Thoracic aorta (tissue), 2 donors: ENCODE measurements at regions not wholly inside any gene's neighbourhood (a gene's known extent, or its start where the extent isn't known, plus 50 kb on each side); places are given as distances from the start of the nearest gene placed in this dataset.

Experiments
- ATAC-seq: fragments of 150-250 bp; one replicate; pipeline ENCODE4 v1.8.0; 2017; ENCODE audit warnings: low read depth; ENCODE audit not compliant: insufficient number of reproducible peaks, low FRiP score
- DNase-seq: peaks from one replicate; pipeline ENCODE4 v3.0.0-alpha.2; 2020; ENCODE audit warnings: low spot score
- H3K27ac ChIP-seq, 2 donors: fragments of 200-600 bp; sonication (generic); 1 replicate in 1 of 2; 2 replicates in 1 of 2; pipeline ENCODE4 v1.5.1; 2016; ENCODE audit warnings: mild to moderate bottlenecking in 2 of 2, moderate library complexity in 2 of 2
- H3K27me3 ChIP-seq: fragments of 200-600 bp; sonication (generic); replicated peaks from 2 replicates; pipeline ENCODE4 v1.6.0; 2016; ENCODE audit warnings: mild to moderate bottlenecking; ENCODE audit not compliant: insufficient read depth
- H3K36me3 ChIP-seq: fragments of 200-600 bp; sonication (generic); one replicate; pipeline ENCODE4 v1.5.1; 2016
- H3K4me1 ChIP-seq, 2 donors: fragments of 200-600 bp; sonication (generic); 1 replicate in 1 of 2; 2 replicates in 1 of 2; pipeline versions ENCODE4 v1.5.1 to v1.6.0; 2016; ENCODE audit warnings: low read depth in 2 of 2, mild to moderate bottlenecking in 1 of 2; ENCODE audit not compliant: control insufficient read depth in 1 of 2
- H3K4me3 ChIP-seq: fragments of 200-600 bp; sonication (generic); 2 replicates; pipeline ENCODE4 v1.5.1; 2016; ENCODE audit warnings: mild to moderate bottlenecking
- H3K9me3 ChIP-seq: fragments of 200-600 bp; sonication (generic); 2 replicates; pipeline ENCODE4 v1.5.1; 2016
- TF ChIP-seq, protein P1 (sequence below): fragments of 200-600 bp; sonication (generic); IDR thresholded peaks from one replicate; pipeline ENCODE4 v1.5.1; 2019; ENCODE audit warnings: antibody characterized with exemption

DNA sequence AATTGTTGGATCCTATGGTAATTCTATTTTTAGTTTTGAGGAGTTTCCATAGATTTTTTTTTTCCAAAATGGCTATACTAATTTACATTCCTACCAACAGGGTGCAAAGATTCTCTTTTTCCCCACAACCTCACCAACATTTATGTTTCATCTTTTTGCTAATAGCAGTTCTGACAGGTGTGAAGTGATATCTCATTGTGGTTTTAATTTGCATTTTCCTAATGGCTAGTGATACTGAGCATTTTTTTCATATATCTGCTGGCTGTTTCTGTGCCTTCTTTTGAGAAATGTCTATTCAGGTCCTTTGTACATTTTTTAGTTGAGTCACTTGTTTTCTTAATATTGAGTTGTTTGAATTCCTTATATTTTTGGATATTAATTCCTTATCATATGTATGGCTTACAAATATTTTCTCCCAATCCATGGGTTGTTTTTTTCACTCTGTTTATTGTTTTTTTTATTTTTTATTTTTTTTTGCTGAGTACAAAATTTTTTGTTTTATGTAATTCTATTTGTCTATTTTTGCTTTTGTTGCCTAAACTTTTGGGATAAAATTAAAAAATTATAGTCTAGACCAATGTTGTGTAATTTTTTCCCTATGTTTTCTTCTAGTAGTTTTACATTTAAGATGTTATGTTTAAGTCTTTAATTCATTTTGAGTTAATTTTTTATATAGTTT, 205.9 kb upstream of the ADCY1 start:
- H3K4me3 ChIP-seq: no peak overlapping the region
- no peak overlapping the region for H3K27ac ChIP-seq
- H3K9me3 ChIP-seq: no peaks in the 10 kb centered on the region
- no peaks in the 10 kb centered on the region for H3K4me1 ChIP-seq
- ATAC-seq (no peak), DNase-seq (no peak)
- TF ChIP-seq, protein P1, sequence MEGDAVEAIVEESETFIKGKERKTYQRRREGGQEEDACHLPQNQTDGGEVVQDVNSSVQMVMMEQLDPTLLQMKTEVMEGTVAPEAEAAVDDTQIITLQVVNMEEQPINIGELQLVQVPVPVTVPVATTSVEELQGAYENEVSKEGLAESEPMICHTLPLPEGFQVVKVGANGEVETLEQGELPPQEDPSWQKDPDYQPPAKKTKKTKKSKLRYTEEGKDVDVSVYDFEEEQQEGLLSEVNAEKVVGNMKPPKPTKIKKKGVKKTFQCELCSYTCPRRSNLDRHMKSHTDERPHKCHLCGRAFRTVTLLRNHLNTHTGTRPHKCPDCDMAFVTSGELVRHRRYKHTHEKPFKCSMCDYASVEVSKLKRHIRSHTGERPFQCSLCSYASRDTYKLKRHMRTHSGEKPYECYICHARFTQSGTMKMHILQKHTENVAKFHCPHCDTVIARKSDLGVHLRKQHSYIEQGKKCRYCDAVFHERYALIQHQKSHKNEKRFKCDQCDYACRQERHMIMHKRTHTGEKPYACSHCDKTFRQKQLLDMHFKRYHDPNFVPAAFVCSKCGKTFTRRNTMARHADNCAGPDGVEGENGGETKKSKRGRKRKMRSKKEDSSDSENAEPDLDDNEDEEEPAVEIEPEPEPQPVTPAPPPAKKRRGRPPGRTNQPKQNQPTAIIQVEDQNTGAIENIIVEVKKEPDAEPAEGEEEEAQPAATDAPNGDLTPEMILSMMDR: no peak
- H3K27me3 ChIP-seq: no peaks in the 10 kb centered on the region
- no peaks in the 10 kb centered on the region for H3K36me3 ChIP-seq

DNA sequence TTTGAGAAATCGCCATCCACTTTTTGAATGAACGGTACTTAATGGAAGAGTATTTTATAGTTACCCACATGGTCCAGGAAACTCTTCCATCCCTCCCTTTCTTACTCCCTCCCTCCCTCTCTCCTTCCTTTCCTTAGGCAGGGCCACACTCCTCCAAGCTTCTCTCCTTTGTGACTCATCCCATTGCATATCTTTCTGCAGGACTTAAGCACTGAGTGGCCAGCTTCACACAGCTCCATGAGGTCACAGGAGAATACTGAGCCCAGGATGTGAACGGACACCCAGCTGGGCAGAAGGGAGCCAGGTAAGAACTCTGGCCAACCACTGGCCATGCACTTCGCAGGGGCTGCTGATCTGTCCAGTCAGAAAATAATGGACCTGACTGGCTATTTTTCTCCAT, 189.7 kb upstream of the ADCY1 start:
- no peak overlapping the region for H3K27ac ChIP-seq
- H3K36me3 ChIP-seq: no peaks in the 10 kb centered on the region
- no peaks in the 10 kb centered on the region for H3K9me3 ChIP-seq
- ATAC-seq (no peak), DNase-seq (no peak)
- H3K4me3 ChIP-seq: no peak overlapping the region
- TF ChIP-seq, protein P1: no peak
- H3K4me1 ChIP-seq: no peaks in the 10 kb centered on the region
- no peaks in the 10 kb centered on the region for H3K27me3 ChIP-seq

DNA sequence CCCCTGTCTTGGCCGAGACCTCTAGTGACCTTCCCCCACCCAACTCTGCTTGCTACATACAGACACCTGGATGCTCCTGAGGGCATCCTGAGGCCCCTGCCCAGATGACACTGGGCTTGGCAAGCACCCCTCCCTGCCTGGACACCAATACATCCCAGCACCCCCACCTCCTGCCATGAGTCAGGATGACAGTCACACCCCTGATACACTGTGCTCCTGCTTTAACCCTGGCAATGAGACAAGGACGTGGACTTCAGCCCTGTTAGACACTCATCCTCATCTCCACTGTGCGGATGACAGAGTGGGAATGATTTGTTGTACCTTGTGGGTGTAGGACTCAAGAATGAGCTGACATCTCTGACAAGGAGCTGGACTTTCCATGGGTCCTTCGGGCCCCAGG, 186.3 kb upstream of the ADCY1 start:
- no peak for DNase-seq
- TF ChIP-seq, protein P1: no peak
- Histone ChIP-seq H3K4me3 (no peak overlapping the region), H3K9me3 (no peaks in the 10 kb centered on the region), H3K27me3 (no peaks in the 10 kb centered on the region), H3K27ac (no peak overlapping the region), H3K4me1 (no peaks in the 10 kb centered on the region), H3K36me3 (no peaks in the 10 kb centered on the region)
- no peak for ATAC-seq

DNA sequence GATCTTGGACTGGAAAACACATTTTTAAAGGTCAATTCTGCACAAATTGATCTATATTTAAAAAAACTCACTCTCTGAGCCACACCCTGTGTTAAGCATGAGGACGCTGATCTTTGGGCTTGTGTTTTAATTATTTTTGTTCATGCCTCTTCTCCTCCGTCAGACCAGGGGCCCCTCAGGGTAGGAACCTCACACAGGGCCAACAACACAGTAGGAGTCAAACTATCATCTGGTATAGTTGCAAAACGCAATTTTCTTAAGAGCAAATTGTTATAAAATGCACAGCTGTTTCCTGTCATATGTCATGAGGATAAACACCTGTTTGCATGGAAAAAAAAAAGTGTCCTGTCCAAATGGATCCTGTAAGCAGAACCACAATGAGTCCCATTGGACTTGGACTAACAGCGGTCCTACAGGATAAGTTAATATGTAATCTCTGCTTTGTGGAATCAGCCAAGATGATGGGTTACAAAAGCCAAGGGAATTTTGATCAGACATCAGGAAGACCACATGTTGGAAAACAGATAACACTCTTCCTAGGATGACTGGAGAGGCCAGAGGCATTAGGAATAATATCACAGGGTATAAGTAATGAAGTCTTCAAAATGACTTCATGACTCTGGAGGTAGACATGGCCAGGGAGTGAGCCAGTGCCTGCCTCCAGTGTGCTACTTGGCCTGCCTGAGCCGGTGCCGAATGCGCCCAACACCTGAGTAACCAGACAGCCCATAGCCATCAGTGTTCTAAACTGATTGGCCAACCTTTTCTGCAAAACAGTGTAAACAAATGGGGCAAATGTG, 184.9 kb upstream of the ADCY1 start:
- TF ChIP-seq, protein P1: no peak
- H3K4me1 ChIP-seq: no peaks in the 10 kb centered on the region
- H3K9me3 ChIP-seq: no peaks in the 10 kb centered on the region
- no peaks in the 10 kb centered on the region for H3K36me3 ChIP-seq
- no peak for DNase-seq
- no peaks in the 10 kb centered on the region for H3K27me3 ChIP-seq
- H3K27ac ChIP-seq: no peak overlapping the region
- no peak overlapping the region for H3K4me3 ChIP-seq
- no peak for ATAC-seq

DNA sequence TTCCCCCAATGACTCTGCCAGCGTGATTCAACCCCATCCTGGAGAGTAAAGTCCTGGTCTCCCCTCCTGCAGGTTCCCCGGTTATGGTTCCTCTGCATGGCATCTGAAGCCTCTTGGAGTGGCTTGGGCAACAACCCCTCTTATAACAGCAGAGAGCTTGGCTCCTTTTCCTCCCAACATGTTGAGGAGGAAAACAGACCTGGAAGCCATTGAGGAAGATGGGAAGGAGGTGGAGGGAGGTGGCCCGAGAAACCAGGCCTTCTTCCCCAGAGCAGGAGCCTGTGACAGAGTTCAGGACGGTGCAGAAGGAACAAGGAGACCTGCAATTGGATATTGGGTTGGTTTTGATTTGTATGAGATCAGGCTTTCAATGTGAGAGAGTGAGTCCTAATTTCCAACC, 184.0 kb upstream of the ADCY1 start:
- ATAC-seq (no peak), DNase-seq (no peak)
- Histone ChIP-seq H3K4me3 (no peak overlapping the region), H3K9me3 (no peaks in the 10 kb centered on the region), H3K4me1 (no peaks in the 10 kb centered on the region), H3K27ac (no peak overlapping the region), H3K36me3 (no peaks in the 10 kb centered on the region), H3K27me3 (no peaks in the 10 kb centered on the region)
- TF ChIP-seq, protein P1: no peak
